Endothelial cell of umbilical vein (primary cell): ENCODE measurements at regions not wholly inside any gene's neighbourhood (a gene's known extent, or its start where the extent isn't known, plus 50 kb on each side); places are given as distances from the start of the nearest gene placed in this dataset.

Source experiments
- EZH2 ChIP-seq: IDR thresholded peaks from 2 replicates; pipeline ENCODE4 v1.6.1; 2012; ENCODE audit warnings: borderline replicate concordance, low read depth, mild to moderate bottlenecking, moderate library complexity, low read length, inconsistent platforms; ENCODE audit not compliant: severe bottlenecking
- POLR2A ChIP-seq: IDR thresholded peaks from 2 replicates; pipeline ENCODE4 v1.6.1; 2012; ENCODE audit warnings: low read depth, mild to moderate bottlenecking, control low read depth, low read length
- POLR2AphosphoS5 ChIP-seq: IDR thresholded peaks from 2 replicates; pipeline ENCODE4 v1.6.1; 2012; ENCODE audit warnings: low read depth, mild to moderate bottlenecking, control low read depth, low read length, moderate library complexity; ENCODE audit not compliant: insufficient read depth
- TF ChIP-seq, protein P1 (sequence below), 2 donors: IDR thresholded peaks; 1 replicate in 1 of 2; 2 replicates in 1 of 2; pipeline ENCODE4 v1.5.1; 2011; ENCODE audit warnings: low read length in 2 of 2, mild to moderate bottlenecking in 2 of 2, moderate library complexity in 2 of 2, control low read depth in 1 of 2, inconsistent platforms in 1 of 2, low read depth in 1 of 2; ENCODE audit not compliant: insufficient read depth in 1 of 2; ENCODE audit errors: extremely low read depth in 1 of 2
- TF ChIP-seq, protein P2 (sequence below): IDR thresholded peaks from 2 replicates; pipeline ENCODE4 v1.6.1; 2011; ENCODE audit not compliant: insufficient read depth, insufficient read length

DNA sequence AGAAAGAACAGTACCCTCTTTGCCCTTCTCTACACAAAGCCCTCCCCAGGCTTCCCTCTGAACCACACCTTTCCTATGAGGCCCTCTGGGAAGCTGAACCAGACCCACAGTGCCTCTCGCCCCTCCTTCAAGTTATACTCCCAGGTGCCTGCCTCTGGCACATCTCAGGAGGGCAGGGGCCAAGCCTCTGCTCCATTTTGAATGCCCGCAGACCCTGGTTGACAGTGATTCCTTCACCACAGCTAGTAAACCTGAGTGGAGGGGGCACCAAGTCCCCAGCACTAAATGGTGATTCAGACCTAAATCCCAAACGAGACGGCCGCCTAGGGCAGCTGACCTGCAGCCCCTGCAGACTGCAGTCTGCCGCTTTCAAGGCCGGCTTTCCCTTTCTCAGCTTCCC, 230.5 kb upstream of the ZNF32 start:
- TF ChIP-seq, protein P1, sequence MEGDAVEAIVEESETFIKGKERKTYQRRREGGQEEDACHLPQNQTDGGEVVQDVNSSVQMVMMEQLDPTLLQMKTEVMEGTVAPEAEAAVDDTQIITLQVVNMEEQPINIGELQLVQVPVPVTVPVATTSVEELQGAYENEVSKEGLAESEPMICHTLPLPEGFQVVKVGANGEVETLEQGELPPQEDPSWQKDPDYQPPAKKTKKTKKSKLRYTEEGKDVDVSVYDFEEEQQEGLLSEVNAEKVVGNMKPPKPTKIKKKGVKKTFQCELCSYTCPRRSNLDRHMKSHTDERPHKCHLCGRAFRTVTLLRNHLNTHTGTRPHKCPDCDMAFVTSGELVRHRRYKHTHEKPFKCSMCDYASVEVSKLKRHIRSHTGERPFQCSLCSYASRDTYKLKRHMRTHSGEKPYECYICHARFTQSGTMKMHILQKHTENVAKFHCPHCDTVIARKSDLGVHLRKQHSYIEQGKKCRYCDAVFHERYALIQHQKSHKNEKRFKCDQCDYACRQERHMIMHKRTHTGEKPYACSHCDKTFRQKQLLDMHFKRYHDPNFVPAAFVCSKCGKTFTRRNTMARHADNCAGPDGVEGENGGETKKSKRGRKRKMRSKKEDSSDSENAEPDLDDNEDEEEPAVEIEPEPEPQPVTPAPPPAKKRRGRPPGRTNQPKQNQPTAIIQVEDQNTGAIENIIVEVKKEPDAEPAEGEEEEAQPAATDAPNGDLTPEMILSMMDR (IDR thresholded peaks at IDR 0.05; ENCODE audit: extremely low read depth in 1 of 2, insufficient read depth in 1 of 2, low read depth in 1 of 2, low read length in 2 of 2): no peak
- TF ChIP-seq EZH2: no peak
- no peak for TF ChIP-seq POLR2A
- no peak for TF ChIP-seq POLR2AphosphoS5
- TF ChIP-seq, protein P2, sequence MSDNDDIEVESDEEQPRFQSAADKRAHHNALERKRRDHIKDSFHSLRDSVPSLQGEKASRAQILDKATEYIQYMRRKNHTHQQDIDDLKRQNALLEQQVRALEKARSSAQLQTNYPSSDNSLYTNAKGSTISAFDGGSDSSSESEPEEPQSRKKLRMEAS: no peak
